ENCODE measurements at regions not wholly inside any gene's neighbourhood (a gene's known extent, or its start where the extent isn't known, plus 50 kb on each side); places are given as distances from the start of the nearest gene placed in this dataset.

DNA sequence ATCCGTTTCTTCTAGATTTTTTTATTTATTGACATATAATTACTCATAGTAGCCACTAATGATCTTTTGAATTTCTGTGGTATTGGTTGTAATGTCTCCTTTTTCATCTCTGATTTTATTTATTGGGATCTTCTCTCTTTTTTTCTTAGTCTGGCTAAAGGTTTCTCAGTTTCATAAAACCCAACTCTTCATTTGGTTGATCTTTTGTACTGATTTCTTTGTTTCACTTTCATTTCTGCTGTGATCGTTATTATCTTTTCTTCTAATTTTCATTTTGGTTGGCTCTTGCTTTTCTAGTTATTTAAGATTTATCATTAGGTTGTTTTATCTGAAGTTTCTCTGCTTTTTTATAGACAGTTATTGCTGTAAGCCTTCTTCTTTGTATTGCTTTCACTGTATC is 463.6 kb upstream of the CRIM1 start:
- H3K9ac ChIP-seq (ENCODE audit: low read length in 2 of 2), result no peak overlapping the region
- H3K27me3 ChIP-seq (ENCODE audit: control insufficient read depth in 1 of 2, insufficient read depth in 2 of 2, low read length in 2 of 2), result no peaks in the 10 kb centered on the region
- H3K4me3 ChIP-seq (ENCODE audit: low read length in 2 of 2), result no peak overlapping the region
- no peak overlapping the region for H3K27ac ChIP-seq (ENCODE audit: low read length)
- no peaks in the 10 kb centered on the region for H3K9me3 ChIP-seq (ENCODE audit: control insufficient read depth in 2 of 2, low read length in 2 of 2)
- H3K36me3 ChIP-seq (ENCODE audit: control insufficient read depth in 2 of 2, insufficient read depth in 2 of 2, low read length in 2 of 2), result no peaks in the 10 kb centered on the region
- no peaks in the 10 kb centered on the region for H3K4me1 ChIP-seq (ENCODE audit: control insufficient read depth, insufficient read depth, low read length)

DNA sequence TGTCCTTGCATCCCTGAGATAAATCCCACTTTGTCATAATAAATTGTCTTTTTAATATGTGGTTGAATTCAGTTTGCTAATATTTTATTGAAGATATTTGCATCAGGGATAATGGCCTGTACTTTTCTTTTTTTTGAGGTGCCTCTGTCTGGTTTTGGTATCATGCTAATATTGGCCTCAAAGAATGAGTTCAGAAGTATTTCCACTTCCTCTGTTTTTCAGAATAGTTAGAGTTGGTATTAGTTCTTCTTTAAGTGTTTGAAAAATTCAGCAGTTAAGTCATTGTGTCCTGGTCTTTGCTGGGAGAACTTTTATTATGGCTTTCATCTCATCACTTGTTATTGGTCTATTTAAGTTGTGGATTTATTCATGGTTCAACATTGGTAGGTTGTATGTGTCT is 464.1 kb upstream of the CRIM1 start:
- Histone ChIP-seq H3K4me3 (ENCODE audit: low read length in 2 of 2) (no peak overlapping the region), H3K4me1 (ENCODE audit: control insufficient read depth, insufficient read depth, low read length) (no peaks in the 10 kb centered on the region), H3K9ac (ENCODE audit: low read length in 2 of 2) (no peak overlapping the region), H3K9me3 (ENCODE audit: control insufficient read depth in 2 of 2, low read length in 2 of 2) (no peaks in the 10 kb centered on the region), H3K36me3 (ENCODE audit: control insufficient read depth in 2 of 2, insufficient read depth in 2 of 2, low read length in 2 of 2) (no peaks in the 10 kb centered on the region), H3K27me3 (ENCODE audit: control insufficient read depth in 1 of 2, insufficient read depth in 2 of 2, low read length in 2 of 2) (no peaks in the 10 kb centered on the region), H3K27ac (ENCODE audit: low read length) (no peak overlapping the region)

- Histone ChIP-seq H3K9me3 (ENCODE audit: control insufficient read depth in 2 of 2, low read length in 2 of 2) (no peaks in the 10 kb centered on the region), H3K9ac (ENCODE audit: low read length in 2 of 2) (no peak overlapping the region), H3K4me3 (ENCODE audit: low read length in 2 of 2) (no peak overlapping the region), H3K36me3 (ENCODE audit: control insufficient read depth in 2 of 2, insufficient read depth in 2 of 2, low read length in 2 of 2) (no peaks in the 10 kb centered on the region), H3K27me3 (ENCODE audit: control insufficient read depth in 1 of 2, insufficient read depth in 2 of 2, low read length in 2 of 2) (no peaks in the 10 kb centered on the region), H3K4me1 (ENCODE audit: control insufficient read depth, insufficient read depth, low read length) (no peaks in the 10 kb centered on the region), H3K27ac (ENCODE audit: low read length) (no peak overlapping the region)
Observed at GRCh38 chr2:35887146-35887545, 468.4 kb upstream of the CRIM1 start.

DNA sequence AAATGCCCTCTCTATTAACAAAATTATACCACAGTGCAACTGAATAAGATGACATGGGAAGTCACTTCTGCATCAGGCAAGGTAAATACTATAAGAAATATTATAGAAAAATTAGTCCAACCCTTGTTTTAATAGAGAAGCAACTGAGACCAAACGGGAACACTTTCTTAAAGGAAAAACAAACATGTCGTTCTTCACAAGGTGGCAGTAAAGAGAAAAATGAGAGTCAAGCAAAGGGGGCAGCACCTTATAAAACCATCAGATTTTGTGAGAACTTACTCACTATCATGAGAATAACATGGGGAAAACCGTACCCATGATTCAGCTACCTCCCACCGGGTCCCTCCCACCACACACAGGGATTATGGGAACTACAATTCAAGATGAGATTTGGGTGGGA is 481.7 kb upstream of the CRIM1 start:
- Histone ChIP-seq H3K4me1 (ENCODE audit: control insufficient read depth, insufficient read depth, low read length) (no peaks in the 10 kb centered on the region), H3K36me3 (ENCODE audit: control insufficient read depth in 2 of 2, insufficient read depth in 2 of 2, low read length in 2 of 2) (no peaks in the 10 kb centered on the region), H3K4me3 (ENCODE audit: low read length in 2 of 2) (no peak overlapping the region), H3K9me3 (ENCODE audit: control insufficient read depth in 2 of 2, low read length in 2 of 2) (no peaks in the 10 kb centered on the region), H3K9ac (ENCODE audit: low read length in 2 of 2) (no peak overlapping the region), H3K27me3 (ENCODE audit: control insufficient read depth in 1 of 2, insufficient read depth in 2 of 2, low read length in 2 of 2) (no peaks in the 10 kb centered on the region), H3K27ac (ENCODE audit: low read length) (no peak overlapping the region)

DNA sequence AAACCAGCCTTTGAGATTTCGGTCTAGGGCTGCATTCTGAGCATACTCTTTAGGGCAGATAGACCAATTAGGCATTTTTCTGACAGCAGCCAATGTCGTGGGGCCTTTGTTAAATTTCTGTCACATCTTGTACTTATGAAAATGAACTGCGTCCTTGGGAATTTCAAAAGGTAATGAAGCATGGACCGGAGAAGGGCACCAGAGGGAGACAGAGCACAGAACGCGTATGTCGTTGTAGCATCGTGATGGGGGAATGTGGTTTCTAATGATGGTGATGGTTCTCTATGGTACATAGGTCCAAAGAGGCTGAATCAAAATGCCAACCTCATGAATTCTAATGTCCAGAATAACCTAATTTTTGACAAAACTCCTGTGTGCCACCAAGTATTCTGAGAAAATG is 483.9 kb upstream of the CRIM1 start:
- no peak overlapping the region for H3K27ac ChIP-seq (ENCODE audit: low read length)
- no peaks in the 10 kb centered on the region for H3K9me3 ChIP-seq (ENCODE audit: control insufficient read depth in 2 of 2, low read length in 2 of 2)
- no peak overlapping the region for H3K9ac ChIP-seq (ENCODE audit: low read length in 2 of 2)
- H3K36me3 ChIP-seq (ENCODE audit: control insufficient read depth in 2 of 2, insufficient read depth in 2 of 2, low read length in 2 of 2), result no peaks in the 10 kb centered on the region
- H3K4me1 ChIP-seq (ENCODE audit: control insufficient read depth, insufficient read depth, low read length), result no peaks in the 10 kb centered on the region
- no peaks in the 10 kb centered on the region for H3K27me3 ChIP-seq (ENCODE audit: control insufficient read depth in 1 of 2, insufficient read depth in 2 of 2, low read length in 2 of 2)
- no peak overlapping the region for H3K4me3 ChIP-seq (ENCODE audit: low read length in 2 of 2)

- no peaks in the 10 kb centered on the region for H3K4me1 ChIP-seq (ENCODE audit: control insufficient read depth, insufficient read depth, low read length)
- H3K4me3 ChIP-seq (ENCODE audit: low read length in 2 of 2), result no peak overlapping the region
- no peak overlapping the region for H3K9ac ChIP-seq (ENCODE audit: low read length in 2 of 2)
- no peaks in the 10 kb centered on the region for H3K9me3 ChIP-seq (ENCODE audit: control insufficient read depth in 2 of 2, low read length in 2 of 2)
- no peak overlapping the region for H3K27ac ChIP-seq (ENCODE audit: low read length)
- no peaks in the 10 kb centered on the region for H3K27me3 ChIP-seq (ENCODE audit: control insufficient read depth in 1 of 2, insufficient read depth in 2 of 2, low read length in 2 of 2)
- H3K36me3 ChIP-seq (ENCODE audit: control insufficient read depth in 2 of 2, insufficient read depth in 2 of 2, low read length in 2 of 2), result no peaks in the 10 kb centered on the region
Observed at GRCh38 chr2:35870713-35871112, 484.9 kb upstream of the CRIM1 start.

DNA sequence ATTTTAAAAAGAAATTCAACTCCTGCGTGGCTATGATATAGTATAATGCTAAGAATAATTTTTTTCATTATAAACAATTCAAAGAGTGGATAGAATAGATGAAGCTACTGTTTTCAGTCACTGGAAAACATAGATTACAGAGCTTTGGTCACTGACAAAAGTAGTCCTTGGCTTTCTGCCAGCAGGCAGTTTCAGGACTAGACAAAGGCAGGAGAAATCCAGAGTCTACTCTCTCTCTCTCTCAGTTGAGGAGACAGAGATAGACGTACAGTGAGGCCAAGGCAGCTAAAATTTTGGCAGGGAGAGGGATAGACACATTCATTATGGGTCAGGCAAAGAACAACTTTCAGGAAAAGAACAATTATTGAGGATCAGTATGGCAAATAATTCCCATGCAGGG is 491.4 kb upstream of the CRIM1 start:
- no peak overlapping the region for H3K4me3 ChIP-seq (ENCODE audit: low read length in 2 of 2)
- no peaks in the 10 kb centered on the region for H3K36me3 ChIP-seq (ENCODE audit: control insufficient read depth in 2 of 2, insufficient read depth in 2 of 2, low read length in 2 of 2)
- no peaks in the 10 kb centered on the region for H3K4me1 ChIP-seq (ENCODE audit: control insufficient read depth, insufficient read depth, low read length)
- H3K9ac ChIP-seq (ENCODE audit: low read length in 2 of 2), result no peak overlapping the region
- no peaks in the 10 kb centered on the region for H3K9me3 ChIP-seq (ENCODE audit: control insufficient read depth in 2 of 2, low read length in 2 of 2)
- no peaks in the 10 kb centered on the region for H3K27me3 ChIP-seq (ENCODE audit: control insufficient read depth in 1 of 2, insufficient read depth in 2 of 2, low read length in 2 of 2)
- no peak overlapping the region for H3K27ac ChIP-seq (ENCODE audit: low read length)

DNA sequence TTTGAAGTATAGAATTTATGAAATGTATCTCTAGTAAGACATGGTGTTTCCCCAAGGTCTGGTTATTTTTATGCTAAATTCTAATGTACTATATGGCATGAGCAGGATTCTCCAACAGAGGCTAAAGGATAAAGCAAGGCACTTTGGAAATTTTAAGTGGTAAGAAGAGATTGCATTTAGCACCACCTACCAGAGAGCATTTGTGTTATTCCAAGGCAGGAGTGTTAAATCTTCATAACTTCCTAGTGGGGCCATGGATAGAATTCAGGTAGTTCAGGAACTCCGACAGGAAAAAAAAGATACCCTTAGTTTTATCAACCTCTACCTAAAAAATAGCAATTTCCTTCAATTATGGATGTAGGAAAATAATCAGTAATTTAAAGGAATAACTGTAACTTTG is 497.4 kb upstream of the CRIM1 start:
- Histone ChIP-seq H3K9me3 (ENCODE audit: control insufficient read depth in 2 of 2, low read length in 2 of 2) (no peaks in the 10 kb centered on the region), H3K27ac (ENCODE audit: low read length) (no peak overlapping the region), H3K27me3 (ENCODE audit: control insufficient read depth in 1 of 2, insufficient read depth in 2 of 2, low read length in 2 of 2) (no peaks in the 10 kb centered on the region), H3K36me3 (ENCODE audit: control insufficient read depth in 2 of 2, insufficient read depth in 2 of 2, low read length in 2 of 2) (no peaks in the 10 kb centered on the region), H3K9ac (ENCODE audit: low read length in 2 of 2) (no peak overlapping the region), H3K4me1 (ENCODE audit: control insufficient read depth, insufficient read depth, low read length) (no peaks in the 10 kb centered on the region), H3K4me3 (ENCODE audit: low read length in 2 of 2) (no peak overlapping the region)

DNA sequence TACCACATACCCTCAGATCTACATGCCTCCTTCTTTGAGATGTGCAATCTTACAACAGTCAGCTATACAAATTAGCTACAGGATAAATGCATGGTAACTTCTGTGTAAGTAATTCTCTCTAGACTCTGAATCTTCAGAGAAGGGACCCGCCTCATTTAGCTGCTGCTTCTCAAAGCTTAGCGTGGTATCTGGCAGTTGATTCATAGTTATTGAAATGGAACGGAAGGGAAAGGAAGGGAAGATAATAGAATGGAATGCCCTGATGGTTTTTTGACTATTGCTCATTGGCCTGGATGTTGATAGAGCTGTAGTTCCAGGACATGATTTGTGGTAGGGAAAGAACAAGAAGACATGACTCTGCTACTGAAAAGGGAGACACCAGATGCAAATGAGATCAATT is 498.1 kb upstream of the CRIM1 start:
- Histone ChIP-seq H3K36me3 (ENCODE audit: control insufficient read depth in 2 of 2, insufficient read depth in 2 of 2, low read length in 2 of 2) (no peaks in the 10 kb centered on the region), H3K27ac (ENCODE audit: low read length) (no peak overlapping the region), H3K27me3 (ENCODE audit: control insufficient read depth in 1 of 2, insufficient read depth in 2 of 2, low read length in 2 of 2) (no peaks in the 10 kb centered on the region), H3K4me3 (ENCODE audit: low read length in 2 of 2) (no peak overlapping the region), H3K4me1 (ENCODE audit: control insufficient read depth, insufficient read depth, low read length) (no peaks in the 10 kb centered on the region), H3K9ac (ENCODE audit: low read length in 2 of 2) (no peak overlapping the region), H3K9me3 (ENCODE audit: control insufficient read depth in 2 of 2, low read length in 2 of 2) (no peaks in the 10 kb centered on the region)

DNA sequence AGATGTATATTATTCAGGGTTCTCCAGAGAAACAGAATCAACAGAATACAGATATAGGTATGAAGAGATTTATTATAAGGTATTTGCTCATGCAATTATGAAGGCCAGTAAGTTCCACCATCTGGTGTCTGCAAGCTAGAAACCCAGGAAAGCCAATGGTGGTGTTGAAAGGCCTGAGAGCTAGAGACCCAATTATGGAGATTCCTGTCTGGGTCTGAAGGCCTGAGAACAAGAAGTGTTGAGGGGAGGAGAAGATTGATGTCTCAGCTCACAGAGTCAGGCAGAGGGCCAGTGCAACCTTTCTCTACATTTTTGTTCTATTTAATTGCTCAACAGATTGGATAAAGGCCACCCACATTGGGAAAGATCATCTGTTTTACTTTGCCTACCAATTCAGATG is 524.2 kb upstream of the CRIM1 start:
- Histone ChIP-seq H3K27ac (ENCODE audit: low read length) (no peak overlapping the region), H3K9ac (ENCODE audit: low read length in 2 of 2) (no peak overlapping the region), H3K9me3 (ENCODE audit: control insufficient read depth in 2 of 2, low read length in 2 of 2) (no peaks in the 10 kb centered on the region), H3K36me3 (ENCODE audit: control insufficient read depth in 2 of 2, insufficient read depth in 2 of 2, low read length in 2 of 2) (no peaks in the 10 kb centered on the region), H3K4me3 (ENCODE audit: low read length in 2 of 2) (no peak overlapping the region), H3K4me1 (ENCODE audit: control insufficient read depth, insufficient read depth, low read length) (no peaks in the 10 kb centered on the region), H3K27me3 (ENCODE audit: control insufficient read depth in 1 of 2, insufficient read depth in 2 of 2, low read length in 2 of 2) (no peaks in the 10 kb centered on the region)

GRCh38 chr2:35830833-35831232 is 524.7 kb upstream of the CRIM1 start:
- no peaks in the 10 kb centered on the region for H3K36me3 ChIP-seq (ENCODE audit: control insufficient read depth in 2 of 2, insufficient read depth in 2 of 2, low read length in 2 of 2)
- no peaks in the 10 kb centered on the region for H3K9me3 ChIP-seq (ENCODE audit: control insufficient read depth in 2 of 2, low read length in 2 of 2)
- H3K9ac ChIP-seq (ENCODE audit: low read length in 2 of 2), result no peak overlapping the region
- H3K4me1 ChIP-seq (ENCODE audit: control insufficient read depth, insufficient read depth, low read length), result no peaks in the 10 kb centered on the region
- no peaks in the 10 kb centered on the region for H3K27me3 ChIP-seq (ENCODE audit: control insufficient read depth in 1 of 2, insufficient read depth in 2 of 2, low read length in 2 of 2)
- H3K4me3 ChIP-seq (ENCODE audit: low read length in 2 of 2), result no peak overlapping the region
- H3K27ac ChIP-seq (ENCODE audit: low read length), result no peak overlapping the region

DNA sequence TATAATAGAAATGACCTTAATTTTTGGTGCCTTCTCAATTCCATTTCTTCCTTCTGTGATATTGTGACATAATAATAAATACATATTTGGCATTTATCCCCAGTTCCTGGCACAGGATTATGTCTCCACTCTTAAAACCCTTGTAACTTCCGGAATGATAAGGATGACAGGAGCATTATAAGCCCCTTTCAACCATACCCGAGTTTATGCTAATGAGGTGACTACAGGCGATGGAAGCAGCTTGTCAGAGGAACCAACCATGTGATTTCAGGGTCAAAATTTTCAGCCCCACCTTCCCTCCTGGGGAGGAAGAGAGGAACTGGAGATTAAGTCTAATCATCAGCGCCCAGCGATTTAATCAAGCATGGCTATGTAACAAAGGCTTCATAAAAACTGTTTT is 528.5 kb upstream of the CRIM1 start:
- Histone ChIP-seq H3K36me3 (ENCODE audit: control insufficient read depth in 2 of 2, insufficient read depth in 2 of 2, low read length in 2 of 2) (no peaks in the 10 kb centered on the region), H3K4me1 (ENCODE audit: control insufficient read depth, insufficient read depth, low read length) (no peaks in the 10 kb centered on the region), H3K9ac (ENCODE audit: low read length in 2 of 2) (no peak overlapping the region), H3K4me3 (ENCODE audit: low read length in 2 of 2) (no peak overlapping the region), H3K27ac (ENCODE audit: low read length) (no peak overlapping the region), H3K9me3 (ENCODE audit: control insufficient read depth in 2 of 2, low read length in 2 of 2) (no peaks in the 10 kb centered on the region), H3K27me3 (ENCODE audit: control insufficient read depth in 1 of 2, insufficient read depth in 2 of 2, low read length in 2 of 2) (no peaks in the 10 kb centered on the region)
